ENCODE measurements at regions not wholly inside any gene's neighbourhood (a gene's known extent, or its start where the extent isn't known, plus 50 kb on each side); places are given as distances from the start of the nearest gene placed in this dataset.

DNA sequence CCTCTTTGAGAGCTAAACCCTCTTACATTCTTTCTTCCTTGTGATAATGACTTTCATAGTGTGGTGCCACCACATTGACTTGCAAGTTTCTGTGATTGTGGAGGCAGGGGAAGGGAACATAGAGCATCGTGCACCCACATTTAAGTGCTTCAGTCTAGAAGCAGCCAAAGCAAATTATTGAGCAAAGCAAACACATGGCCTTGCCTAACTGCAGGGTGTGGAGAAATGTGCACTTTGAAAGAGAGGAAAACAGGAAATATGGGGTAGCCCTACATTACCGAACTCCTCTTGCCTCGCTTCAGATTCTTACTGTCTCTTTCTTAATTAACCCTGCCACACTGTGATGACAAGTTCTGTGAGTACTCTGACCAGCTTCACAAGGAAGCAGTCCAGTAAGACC is 814.6 kb downstream of the SLC4A3 start:
- DNase-seq (no peak), ATAC-seq (no peak)
- no peaks in the 10 kb centered on the region for H3K9me3 ChIP-seq
- no peak overlapping the region for H3K27ac ChIP-seq
- TF ChIP-seq, protein P1, sequence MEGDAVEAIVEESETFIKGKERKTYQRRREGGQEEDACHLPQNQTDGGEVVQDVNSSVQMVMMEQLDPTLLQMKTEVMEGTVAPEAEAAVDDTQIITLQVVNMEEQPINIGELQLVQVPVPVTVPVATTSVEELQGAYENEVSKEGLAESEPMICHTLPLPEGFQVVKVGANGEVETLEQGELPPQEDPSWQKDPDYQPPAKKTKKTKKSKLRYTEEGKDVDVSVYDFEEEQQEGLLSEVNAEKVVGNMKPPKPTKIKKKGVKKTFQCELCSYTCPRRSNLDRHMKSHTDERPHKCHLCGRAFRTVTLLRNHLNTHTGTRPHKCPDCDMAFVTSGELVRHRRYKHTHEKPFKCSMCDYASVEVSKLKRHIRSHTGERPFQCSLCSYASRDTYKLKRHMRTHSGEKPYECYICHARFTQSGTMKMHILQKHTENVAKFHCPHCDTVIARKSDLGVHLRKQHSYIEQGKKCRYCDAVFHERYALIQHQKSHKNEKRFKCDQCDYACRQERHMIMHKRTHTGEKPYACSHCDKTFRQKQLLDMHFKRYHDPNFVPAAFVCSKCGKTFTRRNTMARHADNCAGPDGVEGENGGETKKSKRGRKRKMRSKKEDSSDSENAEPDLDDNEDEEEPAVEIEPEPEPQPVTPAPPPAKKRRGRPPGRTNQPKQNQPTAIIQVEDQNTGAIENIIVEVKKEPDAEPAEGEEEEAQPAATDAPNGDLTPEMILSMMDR (IDR thresholded peaks at IDR 0.05) = no peak
- no peaks in the 10 kb centered on the region for H3K27me3 ChIP-seq
- no peak overlapping the region for H3K4me3 ChIP-seq
- intact Hi-C loops (cut with DNase I) = no loop called here
- H3K36me3 ChIP-seq = no peaks in the 10 kb centered on the region
- no peaks in the 10 kb centered on the region for H3K4me1 ChIP-seq

DNA sequence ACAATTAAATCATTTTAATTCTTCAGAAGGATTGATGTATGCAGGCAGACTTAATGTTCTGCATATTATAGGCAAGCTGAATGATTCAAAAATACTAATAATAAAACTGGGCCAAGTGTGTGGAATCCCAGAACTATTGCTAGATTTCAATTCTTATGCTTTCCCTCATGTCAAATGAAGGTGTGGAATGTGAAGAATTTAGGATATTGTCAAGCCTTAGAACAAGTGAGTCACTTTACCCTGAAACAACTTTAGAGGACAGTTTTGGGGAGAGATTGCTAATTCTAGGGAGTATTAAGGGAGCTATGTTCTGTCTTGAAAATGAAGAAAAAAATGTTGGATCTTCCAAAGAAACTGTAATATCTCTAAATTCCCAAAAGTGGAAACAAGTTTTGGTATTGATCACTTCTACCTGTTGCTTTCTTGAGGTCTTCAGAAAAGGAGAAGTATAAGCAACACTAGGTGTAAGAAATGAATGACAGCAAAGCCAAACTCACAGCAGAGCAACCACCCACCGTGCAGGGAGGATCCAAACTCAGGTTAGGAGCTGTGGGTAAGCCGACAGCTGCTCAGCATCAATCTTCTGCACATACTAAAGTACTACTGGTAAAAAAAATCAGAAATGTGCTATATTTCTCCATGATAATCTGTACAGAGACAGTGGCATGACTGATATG is 818.1 kb downstream of the SLC4A3 start:
- intact Hi-C loops (cut with DNase I) = no loop called here
- H3K27me3 ChIP-seq = no peaks in the 10 kb centered on the region
- no peak for DNase-seq
- no peak overlapping the region for H3K27ac ChIP-seq
- H3K9me3 ChIP-seq = no peaks in the 10 kb centered on the region
- ATAC-seq = no peak
- H3K4me1 ChIP-seq = no peaks in the 10 kb centered on the region
- H3K4me3 ChIP-seq = no peak overlapping the region
- TF ChIP-seq, protein P1 (IDR thresholded peaks at IDR 0.05) = no peak
- H3K36me3 ChIP-seq = no peaks in the 10 kb centered on the region

DNA sequence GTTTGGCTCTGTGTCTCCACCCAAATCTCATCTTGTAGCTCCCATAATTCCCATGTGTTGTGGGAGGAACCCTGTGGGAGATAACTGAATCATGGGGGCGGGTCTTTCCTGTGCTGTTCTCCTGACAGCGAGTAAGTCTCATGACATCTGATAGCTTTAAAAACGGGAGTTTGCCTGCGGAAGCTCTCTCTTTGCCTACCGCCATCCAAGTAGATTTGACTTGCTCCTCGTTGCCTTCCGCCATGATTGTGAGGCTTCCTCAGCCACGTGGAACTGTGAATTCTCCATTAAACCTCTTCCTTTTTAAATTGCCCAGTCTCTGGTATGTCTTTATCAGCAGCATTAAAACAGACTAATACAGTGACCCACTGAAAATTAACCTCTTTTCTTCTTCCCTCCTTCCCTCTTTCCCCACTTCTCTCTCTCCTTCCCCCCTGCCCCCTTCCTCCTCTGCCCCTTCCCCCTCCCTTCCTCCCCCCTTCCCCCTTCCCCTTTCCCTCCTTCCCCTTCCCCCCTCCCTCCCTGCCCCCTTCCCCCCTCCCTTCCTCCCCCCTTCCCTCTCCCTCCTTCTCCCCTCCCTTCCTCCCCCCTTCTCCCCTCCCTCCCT is 818.8 kb downstream of the SLC4A3 start:
- no peaks in the 10 kb centered on the region for H3K36me3 ChIP-seq
- no peaks in the 10 kb centered on the region for H3K4me1 ChIP-seq
- TF ChIP-seq, protein P1 (IDR thresholded peaks at IDR 0.05) = no peak
- no peak for DNase-seq
- intact Hi-C loops (cut with DNase I) = no loop called here
- no peaks in the 10 kb centered on the region for H3K9me3 ChIP-seq
- no peaks in the 10 kb centered on the region for H3K27me3 ChIP-seq
- H3K27ac ChIP-seq = no peak overlapping the region
- H3K4me3 ChIP-seq = no peak overlapping the region
- no peak for ATAC-seq

DNA sequence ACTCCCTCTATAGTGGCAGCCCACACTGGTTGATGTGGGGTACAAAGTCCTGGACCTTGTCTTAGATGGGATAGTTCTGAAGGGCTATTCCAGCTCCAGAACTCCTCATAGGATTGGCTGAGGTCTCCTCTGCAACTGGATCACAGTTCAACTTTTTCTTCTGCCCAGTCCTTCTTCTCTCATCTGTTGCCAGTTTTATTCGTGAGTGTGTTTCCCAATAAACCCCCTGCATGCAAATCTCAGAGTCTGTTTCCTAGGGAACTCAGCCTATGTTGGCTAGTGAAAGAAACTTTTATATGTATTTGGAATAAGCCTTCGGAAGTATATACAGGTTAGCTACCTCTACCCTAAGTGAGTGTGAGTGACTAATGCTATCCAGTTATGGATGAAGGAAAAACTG is 823.4 kb downstream of the SLC4A3 start:
- Histone ChIP-seq H3K27ac (no peak overlapping the region), H3K4me3 (no peak overlapping the region), H3K9me3 (no peaks in the 10 kb centered on the region), H3K36me3 (no peaks in the 10 kb centered on the region), H3K4me1 (no peaks in the 10 kb centered on the region), H3K27me3 (no peaks in the 10 kb centered on the region)
- TF ChIP-seq, protein P1 (IDR thresholded peaks at IDR 0.05) = no peak
- DNase-seq = peak in 1 of 4 donors; percentile 31
- ATAC-seq = no peak
- intact Hi-C loops (cut with DNase I) = no loop called here

DNA sequence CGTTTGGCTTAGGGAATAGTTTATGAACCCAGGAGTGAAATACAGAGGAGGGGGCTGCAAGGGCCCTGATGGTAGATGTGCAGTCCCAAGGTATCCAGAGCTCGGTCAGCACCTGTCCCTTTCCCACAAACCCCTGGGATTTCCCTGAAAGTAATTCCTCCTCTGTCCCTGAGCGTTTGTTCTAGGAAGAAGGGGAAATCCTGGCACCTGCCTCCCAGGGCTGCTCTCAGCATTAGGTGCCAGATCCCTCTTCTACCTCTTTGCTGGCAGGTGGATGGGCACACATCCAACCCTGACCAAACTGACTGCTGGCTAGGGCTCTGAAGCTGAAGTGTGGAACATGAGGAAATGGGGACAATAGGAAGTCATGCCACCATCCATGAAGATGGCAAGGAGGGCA is 824.0 kb downstream of the SLC4A3 start:
- Histone ChIP-seq H3K27ac (no peak overlapping the region), H3K4me1 (no peaks in the 10 kb centered on the region), H3K36me3 (no peaks in the 10 kb centered on the region), H3K27me3 (no peaks in the 10 kb centered on the region), H3K9me3 (no peaks in the 10 kb centered on the region), H3K4me3 (no peak overlapping the region)
- ATAC-seq = no peak
- intact Hi-C loops (cut with DNase I) = no loop called here
- no peak for DNase-seq
- TF ChIP-seq, protein P1 (IDR thresholded peaks at IDR 0.05) = no peak
